ENCODE measurements at regions not wholly inside any gene's neighbourhood (a gene's known extent, or its start where the extent isn't known, plus 50 kb on each side); places are given as distances from the start of the nearest gene placed in this dataset.

- ATAC-seq = no peak
- no peaks in the 10 kb centered on the region for H3K27me3 ChIP-seq (ENCODE audit: low read length)
- no peaks in the 10 kb centered on the region for H3F3A ChIP-seq (ENCODE audit: low read length, unreplicated experiment)
- intact Hi-C loops (cut with micrococcal nuclease) = loop anchor here (5.0 kb wide), 1 partner anchor 52 kb away; no protein-coding TSS in a partner anchor
- H3K79me2 ChIP-seq (ENCODE audit: low read length) = no peaks in the 10 kb centered on the region
- no peak for TF ChIP-seq EZH2 (IDR thresholded peaks at IDR 0.05; ENCODE audit: low read length, unreplicated experiment)
- TF ChIP-seq CTCF (conservative IDR thresholded peaks at IDR 0.05; ENCODE audit: low read depth, low read length) = no peak
- no peak for TF ChIP-seq EZH2phosphoT487 (IDR thresholded peaks at IDR 0.05; ENCODE audit: borderline replicate concordance, low read length)
- no peak overlapping the region for H3K27ac ChIP-seq (ENCODE audit: low read length)
- H3K4me3 ChIP-seq (ENCODE audit: low read length) = no peak overlapping the region
- no peak overlapping the region for H3K9ac ChIP-seq (ENCODE audit: low read length)
- H3K36me3 ChIP-seq (ENCODE audit: low read depth, low read length) = no peaks in the 10 kb centered on the region
- H3K9me2 ChIP-seq (replicated peaks; ENCODE audit: low read length) = no peaks in the 10 kb centered on the region
- ChIA-PET POLR2A (ENCODE audit: unreplicated experiment) (no interaction called here), CTCF (no interaction called here)
- H3K4me1 ChIP-seq (ENCODE audit: insufficient read depth, low read length) = no peaks in the 10 kb centered on the region
- H3K9me3 ChIP-seq (ENCODE audit: low read length) = no peaks in the 10 kb centered on the region
- no peak overlapping the region for H3K4me2 ChIP-seq (ENCODE audit: low read length)
- DNase-seq = no peak
- no TSS peak for BruUV-seq (replicated peaks)
- no peak overlapping the region for H2AFZ ChIP-seq (ENCODE audit: low read length)
- no peaks in the 10 kb centered on the region for H4K20me1 ChIP-seq (ENCODE audit: low read length)
These were observed 82.5 kb upstream of the CAST start for GRCh38 chr5:96579711-96580110.

- ATAC-seq (peak; percentile 98), DNase-seq (peak; percentile 68)
- peak overlapping the region; percentile 68 for H3K4me2 ChIP-seq (ENCODE audit: low read length)
- ChIA-PET POLR2A (ENCODE audit: unreplicated experiment) (no interaction called here), CTCF (no interaction called here)
- no peak overlapping the region for H3K9ac ChIP-seq (ENCODE audit: low read length)
- no peaks in the 10 kb centered on the region for H3K79me2 ChIP-seq (ENCODE audit: low read length)
- H3F3A ChIP-seq (ENCODE audit: low read length, unreplicated experiment) = no peaks in the 10 kb centered on the region
- no peaks in the 10 kb centered on the region for H3K9me2 ChIP-seq (replicated peaks; ENCODE audit: low read length)
- no peaks in the 10 kb centered on the region for H3K9me3 ChIP-seq (ENCODE audit: low read length)
- no peak overlapping the region for H3K27ac ChIP-seq (ENCODE audit: low read length)
- H4K20me1 ChIP-seq (ENCODE audit: low read length) = no peaks in the 10 kb centered on the region
- no TSS peak for BruUV-seq (replicated peaks)
- H3K27me3 ChIP-seq (ENCODE audit: low read length) = no peaks in the 10 kb centered on the region
- intact Hi-C loops (cut with micrococcal nuclease) = loop anchor here (5.0 kb wide), 1 partner anchor 55 kb away; no protein-coding TSS in a partner anchor
- no peaks in the 10 kb centered on the region for H3K36me3 ChIP-seq (ENCODE audit: low read depth, low read length)
- TF ChIP-seq EZH2 (IDR thresholded peaks at IDR 0.05; ENCODE audit: low read length, unreplicated experiment) (no peak), CTCF (conservative IDR thresholded peaks at IDR 0.05; ENCODE audit: low read depth, low read length) (no peak), EZH2phosphoT487 (IDR thresholded peaks at IDR 0.05; ENCODE audit: borderline replicate concordance, low read length) (no peak)
- peak overlapping the region; percentile 43; the same call in 1 of the 2 replicates for H2AFZ ChIP-seq (ENCODE audit: low read length)
- peak overlapping the region; percentile 34; the same call in 1 of the 2 replicates for H3K4me3 ChIP-seq (ENCODE audit: low read length)
- H3K4me1 ChIP-seq (ENCODE audit: insufficient read depth, low read length) = no peaks in the 10 kb centered on the region
These were observed 79.8 kb upstream of the CAST start for GRCh38 chr5:96582343-96582742.

- H3K9ac ChIP-seq (ENCODE audit: low read length) = no peak overlapping the region
- CTCF ChIA-PET = interaction anchor here (0.6 kb wide), 1 partner anchor 108 kb away, joined by 9 read pairs; no protein-coding TSS in a partner anchor
These were observed 77.5 kb upstream of the CAST start for GRCh38 chr5:96584712-96585111.

More at GRCh38 chr5:96584712-96585111, 77.5 kb upstream of the CAST start:
- H3K79me2 ChIP-seq (ENCODE audit: low read length) = no peaks in the 10 kb centered on the region
- no peaks in the 10 kb centered on the region for H3K9me2 ChIP-seq (replicated peaks; ENCODE audit: low read length)
- DNase-seq (no peak), ATAC-seq (no peak)
- TF ChIP-seq CTCF (conservative IDR thresholded peaks at IDR 0.05; ENCODE audit: low read depth, low read length) (no peak), EZH2phosphoT487 (IDR thresholded peaks at IDR 0.05; ENCODE audit: borderline replicate concordance, low read length) (no peak), EZH2 (IDR thresholded peaks at IDR 0.05; ENCODE audit: low read length, unreplicated experiment) (no peak)
- H2AFZ ChIP-seq (ENCODE audit: low read length) = no peak overlapping the region
- no peak overlapping the region for H3K4me2 ChIP-seq (ENCODE audit: low read length)
- H3K27me3 ChIP-seq (ENCODE audit: low read length) = no peaks in the 10 kb centered on the region
- H4K20me1 ChIP-seq (ENCODE audit: low read length) = no peaks in the 10 kb centered on the region
- no peaks in the 10 kb centered on the region for H3K4me1 ChIP-seq (ENCODE audit: insufficient read depth, low read length)
- H3K9me3 ChIP-seq (ENCODE audit: low read length) = no peaks in the 10 kb centered on the region
- no peak overlapping the region for H3K4me3 ChIP-seq (ENCODE audit: low read length)
- POLR2A ChIA-PET (ENCODE audit: unreplicated experiment) = no interaction called here
- no peaks in the 10 kb centered on the region for H3F3A ChIP-seq (ENCODE audit: low read length, unreplicated experiment)
- no TSS peak for BruUV-seq (replicated peaks)
- no peak overlapping the region for H3K27ac ChIP-seq (ENCODE audit: low read length)
- intact Hi-C loops (cut with micrococcal nuclease) = loop anchor here (5.0 kb wide), 1 partner anchor 57 kb away; no protein-coding TSS in a partner anchor
- H3K36me3 ChIP-seq (ENCODE audit: low read depth, low read length) = no peaks in the 10 kb centered on the region
